ENCODE measurements at regions not wholly inside any gene's neighbourhood (a gene's known extent, or its start where the extent isn't known, plus 50 kb on each side); places are given as distances from the start of the nearest gene placed in this dataset.

- no peak for TF ChIP-seq POLR2A (IDR thresholded peaks at IDR 0.05)
- TF ChIP-seq CTCF (IDR thresholded peaks at IDR 0.05): no peak
Observed at GRCh38 chr11:126113963-126114362, 51.3 kb upstream of the CDON start.

Measured in testis (tissue), 2 donors.